Mesendoderm (in vitro differentiated cells): ENCODE measurements at regions not wholly inside any gene's neighbourhood (a gene's known extent, or its start where the extent isn't known, plus 50 kb on each side); places are given as distances from the start of the nearest gene placed in this dataset.

Experiments used
- DNase-seq: peaks from one replicate; pipeline ENCODE4 v3.0.0; 2013
- H2AK5ac ChIP-seq: 2 replicates; pipeline ENCODE4 v1.6.1; 2013; ENCODE audit warnings: low read length, inconsistent platforms
- H2BK120ac ChIP-seq: 2 replicates; pipeline ENCODE4 v1.6.1; 2013; ENCODE audit warnings: low read depth, mild to moderate bottlenecking, low read length, moderate library complexity, mixed read lengths
- H2BK15ac ChIP-seq: replicated peaks from 2 replicates; pipeline ENCODE4 v1.6.1; 2013; ENCODE audit warnings: low read depth, mild to moderate bottlenecking, moderate library complexity
- H2BK5ac ChIP-seq: 2 replicates; pipeline ENCODE4 v1.6.1; 2013; ENCODE audit warnings: low read length, inconsistent platforms
- H3K18ac ChIP-seq: 2 replicates; pipeline ENCODE4 v1.6.1; 2013; ENCODE audit warnings: mild to moderate bottlenecking, low read length, mixed read lengths
- H3K23ac ChIP-seq: one replicate; pipeline ENCODE4 v1.6.1; 2013; ENCODE audit warnings: low read length
- H3K27ac ChIP-seq: 2 replicates; pipeline ENCODE4 v1.5.1; 2013; ENCODE audit warnings: low read depth, mild to moderate bottlenecking, inconsistent platforms, low read length, moderate library complexity
- H3K27me3 ChIP-seq: 2 replicates; pipeline ENCODE4 v1.6.1; 2013; ENCODE audit warnings: low read length, control low read depth, mild to moderate bottlenecking, inconsistent platforms; ENCODE audit not compliant: insufficient read depth, poor library complexity
- H3K36me3 ChIP-seq: 2 replicates; pipeline ENCODE4 v1.6.1; 2013; ENCODE audit warnings: low read length, inconsistent platforms; ENCODE audit not compliant: control insufficient read depth, insufficient read depth
- H3K4ac ChIP-seq: one replicate; pipeline ENCODE4 v1.6.1; 2013; ENCODE audit warnings: low read depth, mild to moderate bottlenecking, low read length, moderate library complexity
- H3K4me1 ChIP-seq: 2 replicates; pipeline ENCODE4 v1.6.1; 2013; ENCODE audit warnings: low read depth, low read length, inconsistent platforms; ENCODE audit not compliant: control insufficient read depth
- H3K4me2 ChIP-seq: 2 replicates; pipeline ENCODE4 v1.6.1; 2013; ENCODE audit warnings: low read length
- H3K4me3 ChIP-seq: 2 replicates; pipeline ENCODE4 v1.5.1; 2013; ENCODE audit warnings: mild to moderate bottlenecking, low read length
- H3K56ac ChIP-seq: one replicate; pipeline ENCODE4 v1.6.1; 2013; ENCODE audit warnings: low read length
- H3K79me1 ChIP-seq: 2 replicates; pipeline ENCODE4 v1.6.1; 2013; ENCODE audit warnings: low read length, inconsistent platforms
- H3K79me2 ChIP-seq: 2 replicates; pipeline ENCODE4 v1.6.1; 2013; ENCODE audit warnings: mild to moderate bottlenecking, low read length; ENCODE audit not compliant: control insufficient read depth, insufficient read depth
- H3K9ac ChIP-seq: 2 replicates; pipeline ENCODE4 v1.6.1; 2013; ENCODE audit warnings: low read length, inconsistent platforms
- H4K5ac ChIP-seq: one replicate; pipeline ENCODE4 v1.6.1; 2013; ENCODE audit warnings: low read length
- H4K8ac ChIP-seq: one replicate; pipeline ENCODE4 v1.6.1; 2013; ENCODE audit warnings: low read depth, mild to moderate bottlenecking, control low read depth, low read length, moderate library complexity
- WGBS: extraction: QIAGEN DNeasy Blood & Tissue Kit; methylation state at CpG from one replicate; pipeline ENCODE4 v1.1.7; 2013; ENCODE audit warnings: low lambda C conversion rate, missing lambda C conversion rate; ENCODE audit not compliant: insufficient coverage; ENCODE audit errors: extremely low coverage; 5-methylcytosine and 5-hydroxymethylcytosine counted together

DNA sequence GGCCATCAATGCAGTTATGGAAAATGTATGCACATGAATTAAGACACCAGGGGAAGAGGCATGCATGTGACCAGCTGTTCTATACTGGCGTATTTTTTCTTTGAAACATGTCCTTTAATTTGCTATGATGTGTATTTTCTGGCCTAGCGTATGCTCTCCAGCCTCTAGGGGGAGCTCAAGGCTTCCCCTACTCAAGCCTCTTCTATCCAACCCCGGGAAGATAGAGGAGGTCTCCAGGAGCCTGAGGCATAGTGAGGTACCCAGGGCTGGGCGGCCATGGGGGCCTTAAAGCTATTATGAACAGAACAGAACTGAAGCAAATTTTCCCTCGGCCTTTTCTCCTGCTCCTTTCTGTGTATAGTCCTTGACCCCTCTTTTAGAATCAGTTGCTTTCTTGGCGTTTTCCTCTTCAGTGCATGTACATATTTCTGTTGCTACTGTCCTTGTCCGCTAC lies 528.9 kb downstream of the MAFB start:
- Histone ChIP-seq H3K23ac (no peak overlapping the region), H4K5ac (no peak overlapping the region), H4K8ac (no peak overlapping the region), H3K27me3 (no peaks in the 10 kb centered on the region), H3K4ac (no peak overlapping the region), H3K4me3 (no peak overlapping the region), H3K4me1 (no peaks in the 10 kb centered on the region), H3K36me3 (no peaks in the 10 kb centered on the region), H2AK5ac (no peak overlapping the region), H3K79me1 (no peaks in the 10 kb centered on the region), H3K79me2 (no peaks in the 10 kb centered on the region), H2BK5ac (no peak overlapping the region), H2BK120ac (no peak overlapping the region), H3K4me2 (no peak overlapping the region), H3K56ac (no peak overlapping the region), H3K18ac (no peak overlapping the region), H3K27ac (no peak overlapping the region), H2BK15ac (no peak overlapping the region), H3K9ac (no peak overlapping the region)
- no CpG with 5 or more reads among the region's 7 CpGs for WGBS
- peak; percentile 86 for DNase-seq

DNA sequence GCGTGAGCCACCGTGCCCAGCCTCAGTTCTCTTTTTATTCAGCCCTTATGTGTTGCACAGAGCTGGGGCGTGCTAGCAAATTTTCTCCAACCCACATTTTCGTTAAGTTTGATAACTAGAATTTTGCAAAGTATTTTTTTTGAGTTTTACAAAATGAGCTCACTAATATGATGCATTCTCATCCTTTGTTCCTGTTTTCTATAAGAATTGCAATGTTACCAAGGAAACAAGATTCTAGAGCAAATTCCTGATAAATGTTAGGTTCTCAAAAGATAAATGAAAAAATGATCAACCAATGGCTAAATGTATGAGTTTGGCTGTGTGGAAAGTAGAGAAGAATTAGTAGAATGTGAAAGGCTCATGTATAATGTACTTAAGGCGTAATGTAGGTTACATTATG lies 529.8 kb downstream of the MAFB start:
- H3K4me1 ChIP-seq: no peaks in the 10 kb centered on the region
- H3K18ac ChIP-seq: no peak overlapping the region
- H2BK120ac ChIP-seq: no peak overlapping the region
- no peak overlapping the region for H4K8ac ChIP-seq
- H2BK15ac ChIP-seq: no peak overlapping the region
- no peaks in the 10 kb centered on the region for H3K79me1 ChIP-seq
- H3K9ac ChIP-seq: no peak overlapping the region
- H3K4ac ChIP-seq: no peak overlapping the region
- H3K27me3 ChIP-seq: no peaks in the 10 kb centered on the region
- no peak for DNase-seq
- H3K56ac ChIP-seq: no peak overlapping the region
- no CpG with 5 or more reads among the region's 5 CpGs for WGBS
- no peaks in the 10 kb centered on the region for H3K36me3 ChIP-seq
- H4K5ac ChIP-seq: no peak overlapping the region
- no peak overlapping the region for H3K27ac ChIP-seq
- H2BK5ac ChIP-seq: no peak overlapping the region
- H3K4me3 ChIP-seq: no peak overlapping the region
- no peak overlapping the region for H3K23ac ChIP-seq
- no peaks in the 10 kb centered on the region for H3K79me2 ChIP-seq
- no peak overlapping the region for H3K4me2 ChIP-seq
- no peak overlapping the region for H2AK5ac ChIP-seq

DNA sequence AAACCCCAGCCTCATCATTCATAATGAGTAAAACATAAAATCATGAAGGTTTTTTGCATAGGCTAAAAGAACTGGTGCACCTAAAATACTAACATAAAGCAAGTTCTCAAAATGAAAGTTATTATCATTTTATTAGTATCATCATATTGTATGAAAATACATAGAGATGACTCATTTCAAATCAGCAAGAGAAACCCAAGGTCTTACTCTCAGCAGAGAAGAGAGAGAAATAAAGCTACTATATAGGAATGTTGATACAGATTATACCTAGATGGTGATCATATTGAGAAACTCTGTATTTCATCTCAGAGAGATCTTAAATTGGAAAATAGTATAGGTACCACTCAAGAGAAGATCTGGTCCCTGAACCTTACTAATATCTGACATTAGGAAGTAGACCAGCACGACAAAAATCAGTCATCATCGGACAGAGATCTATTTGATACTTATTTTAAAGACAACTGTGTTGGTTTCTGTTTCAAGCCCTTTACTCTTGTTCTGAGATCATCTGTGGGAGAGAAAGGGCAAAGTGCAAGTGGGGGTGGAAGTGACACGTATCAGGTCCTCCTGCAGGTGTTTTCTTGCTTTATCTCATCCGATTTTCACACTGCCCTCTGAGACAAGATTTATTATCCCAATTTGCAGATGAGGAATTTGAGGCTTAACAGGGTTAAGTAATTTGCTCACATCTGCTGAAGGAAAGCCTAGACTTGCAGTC lies 532.3 kb downstream of the MAFB start:
- Histone ChIP-seq H3K18ac (no peak overlapping the region), H3K36me3 (no peaks in the 10 kb centered on the region), H3K9ac (no peak overlapping the region), H2BK15ac (no peak overlapping the region), H3K79me1 (no peaks in the 10 kb centered on the region), H4K8ac (no peak overlapping the region), H3K79me2 (no peaks in the 10 kb centered on the region), H3K4me2 (no peak overlapping the region), H2AK5ac (no peak overlapping the region), H2BK120ac (no peak overlapping the region), H3K23ac (no peak overlapping the region), H3K4me3 (no peak overlapping the region), H4K5ac (no peak overlapping the region), H3K56ac (no peak overlapping the region), H3K4ac (no peak overlapping the region), H2BK5ac (no peak overlapping the region), H3K27ac (no peak overlapping the region), H3K27me3 (no peaks in the 10 kb centered on the region), H3K4me1 (no peaks in the 10 kb centered on the region)
- no CpG with 5 or more reads among the region's 4 CpGs for WGBS
- no peak for DNase-seq

DNA sequence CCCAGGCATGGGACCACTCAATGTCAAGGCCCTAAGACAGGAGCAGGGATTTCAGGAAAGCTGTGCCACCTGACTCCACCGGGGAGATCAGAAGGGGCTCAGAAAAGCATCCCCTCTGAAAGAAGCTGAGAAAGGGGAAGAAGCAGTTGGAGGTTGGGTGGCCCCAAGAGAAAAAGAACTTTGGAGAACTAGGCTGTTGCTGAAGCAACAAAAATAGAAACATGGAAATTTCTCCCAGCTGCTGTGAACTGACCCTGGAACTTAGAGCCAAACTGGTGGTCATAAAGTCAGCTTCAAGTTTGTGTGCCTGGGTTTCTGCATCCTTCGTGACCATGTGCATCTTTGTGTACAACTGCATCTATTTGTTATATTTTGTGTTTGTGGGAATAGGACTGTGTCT lies 534.5 kb downstream of the MAFB start:
- no peak overlapping the region for H3K9ac ChIP-seq
- no peak overlapping the region for H3K4ac ChIP-seq
- H2BK120ac ChIP-seq: no peak overlapping the region
- no peak overlapping the region for H3K56ac ChIP-seq
- no peak overlapping the region for H3K23ac ChIP-seq
- no peak for DNase-seq
- WGBS: no CpG with 5 or more reads among the region's 2 CpGs
- no peak overlapping the region for H2BK5ac ChIP-seq
- no peaks in the 10 kb centered on the region for H3K27me3 ChIP-seq
- no peak overlapping the region for H4K5ac ChIP-seq
- no peak overlapping the region for H4K8ac ChIP-seq
- H3K27ac ChIP-seq: no peak overlapping the region
- H2BK15ac ChIP-seq: no peak overlapping the region
- H2AK5ac ChIP-seq: no peak overlapping the region
- no peak overlapping the region for H3K18ac ChIP-seq
- H3K79me1 ChIP-seq: no peaks in the 10 kb centered on the region
- no peaks in the 10 kb centered on the region for H3K4me1 ChIP-seq
- H3K79me2 ChIP-seq: no peaks in the 10 kb centered on the region
- H3K36me3 ChIP-seq: no peaks in the 10 kb centered on the region
- H3K4me3 ChIP-seq: no peak overlapping the region
- no peak overlapping the region for H3K4me2 ChIP-seq

DNA sequence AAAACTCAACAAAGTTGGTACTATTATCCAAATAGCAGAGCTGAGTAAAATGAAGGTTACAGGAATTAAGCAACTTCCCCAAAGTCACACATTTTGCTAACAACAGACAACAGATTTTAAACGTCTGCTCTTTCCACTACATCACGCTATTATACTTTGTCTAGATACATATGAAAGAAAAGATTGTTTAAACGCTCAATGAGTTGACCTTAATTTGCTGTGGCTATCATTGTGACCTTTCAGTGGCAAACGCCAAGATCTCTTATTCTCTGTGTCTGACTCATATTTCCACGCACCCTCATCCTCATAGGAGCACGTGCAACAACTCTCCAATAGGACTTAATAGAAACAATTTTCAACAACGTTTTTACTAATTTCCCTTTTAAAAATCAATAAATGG lies 540.1 kb downstream of the MAFB start:
- Histone ChIP-seq H2AK5ac (no peak overlapping the region), H3K79me2 (no peaks in the 10 kb centered on the region), H3K18ac (no peak overlapping the region), H2BK15ac (no peak overlapping the region), H2BK120ac (no peak overlapping the region), H3K79me1 (no peaks in the 10 kb centered on the region), H4K8ac (no peak overlapping the region), H3K56ac (no peak overlapping the region), H3K4me3 (no peak overlapping the region), H4K5ac (no peak overlapping the region), H2BK5ac (no peak overlapping the region), H3K4me2 (no peak overlapping the region), H3K4ac (no peak overlapping the region), H3K27ac (no peak overlapping the region), H3K36me3 (no peaks in the 10 kb centered on the region), H3K9ac (no peak overlapping the region), H3K27me3 (no peaks in the 10 kb centered on the region), H3K23ac (no peak overlapping the region), H3K4me1 (no peaks in the 10 kb centered on the region)
- no peak for DNase-seq
- WGBS: 100% methylated on average over 2 of the region's 7 CpGs

DNA sequence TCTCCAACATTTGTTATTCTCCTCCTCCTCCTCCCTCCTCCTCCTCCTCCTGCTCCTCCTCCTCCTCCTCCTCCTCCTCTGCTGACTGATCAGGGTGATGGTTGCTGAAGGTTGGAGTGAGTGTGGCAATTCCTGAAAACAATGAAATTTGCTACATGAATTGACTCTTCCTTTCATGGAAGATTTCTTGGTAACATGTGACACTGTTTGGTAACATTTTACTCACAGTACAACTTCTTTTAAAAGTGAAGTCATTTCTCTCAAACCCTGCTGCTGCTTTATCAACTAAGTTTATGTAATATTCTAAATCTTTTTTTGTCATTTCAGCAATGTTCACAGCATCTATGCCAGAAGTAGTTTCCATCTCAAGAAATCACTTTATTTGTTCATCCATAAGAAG lies 543.0 kb downstream of the MAFB start:
- Histone ChIP-seq H2AK5ac (no peak overlapping the region), H2BK120ac (no peak overlapping the region), H3K4me3 (no peak overlapping the region), H3K79me2 (no peaks in the 10 kb centered on the region), H3K9ac (no peak overlapping the region), H3K27ac (no peak overlapping the region), H2BK5ac (no peak overlapping the region), H3K23ac (no peak overlapping the region), H4K8ac (no peak overlapping the region), H3K4me2 (no peak overlapping the region), H3K79me1 (no peaks in the 10 kb centered on the region), H3K36me3 (no peaks in the 10 kb centered on the region), H3K18ac (no peak overlapping the region), H3K4me1 (no peaks in the 10 kb centered on the region), H2BK15ac (no peak overlapping the region), H4K5ac (no peak overlapping the region), H3K4ac (no peak overlapping the region), H3K56ac (no peak overlapping the region), H3K27me3 (no peaks in the 10 kb centered on the region)
- no peak for DNase-seq
